IPS DF 6.9 (cell line): ENCODE measurements at regions not wholly inside any gene's neighbourhood (a gene's known extent, or its start where the extent isn't known, plus 50 kb on each side); places are given as distances from the start of the nearest gene placed in this dataset.
"Not testable (repeated sequence)": the region's sequence is repeated elsewhere in the genome, so short reads cannot be mapped to it uniquely, and the experiment has no call there.

Experiments used
- DNase-seq: peaks from one replicate; pipeline ENCODE4 v3.0.0-alpha.2; 2013; ENCODE audit warnings: low read depth, low spot score
- H3K27ac ChIP-seq: one replicate; pipeline ENCODE4 v1.5.1; 2013; ENCODE audit warnings: low read length, control low read depth
- H3K27me3 ChIP-seq: 2 replicates; pipeline ENCODE4 v1.6.1; 2013; ENCODE audit warnings: mild to moderate bottlenecking, low read length; ENCODE audit not compliant: control insufficient read depth, insufficient read depth
- H3K36me3 ChIP-seq: 2 replicates; pipeline ENCODE4 v1.6.1; 2013; ENCODE audit warnings: low read length; ENCODE audit not compliant: control insufficient read depth, insufficient read depth
- H3K4me1 ChIP-seq: 2 replicates; pipeline ENCODE4 v1.6.1; 2013; ENCODE audit warnings: low read length; ENCODE audit not compliant: control insufficient read depth, insufficient read depth
- H3K4me3 ChIP-seq: 2 replicates; pipeline ENCODE4 v1.5.1; 2013; ENCODE audit warnings: mild to moderate bottlenecking, low read length
- H3K9me3 ChIP-seq: 2 replicates; pipeline ENCODE4 v1.6.1; 2013; ENCODE audit warnings: low read length, inconsistent platforms; ENCODE audit not compliant: control insufficient read depth, insufficient read depth
- WGBS: extraction: QIAGEN DNeasy Blood & Tissue Kit; methylation state at CpG from one replicate; pipeline ENCODE4 v1.1.7; 2013; ENCODE audit warnings: mixed read lengths, missing lambda C conversion rate; ENCODE audit not compliant: insufficient read length, insufficient coverage; 5-methylcytosine and 5-hydroxymethylcytosine counted together

DNA sequence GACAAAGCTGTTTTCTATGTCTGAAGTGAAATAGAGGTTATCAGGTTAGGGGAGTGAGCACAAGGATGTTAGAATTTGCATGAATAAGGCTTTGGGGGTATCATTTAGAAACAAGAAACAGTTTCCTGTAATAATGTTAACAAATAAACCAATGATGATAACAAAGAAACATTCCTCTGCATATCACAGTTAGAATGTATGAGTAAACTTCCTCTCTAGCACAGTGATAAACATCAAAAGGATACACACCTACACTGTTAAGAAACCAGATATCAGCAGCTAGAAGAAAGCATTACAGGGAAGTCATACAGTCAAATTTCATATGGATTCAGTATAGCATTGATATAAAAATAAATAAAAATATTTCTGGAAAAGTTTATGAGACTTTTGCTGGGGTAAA lies 340.0 kb upstream of the MAGEB16 start:
- Histone ChIP-seq H3K27ac (no peak overlapping the region), H3K4me3 (no peak overlapping the region), H3K9me3 (no peaks in the 10 kb centered on the region), H3K36me3 (no peaks in the 10 kb centered on the region), H3K4me1 (no peaks in the 10 kb centered on the region), H3K27me3 (no peaks in the 10 kb centered on the region)
- no peak for DNase-seq

DNA sequence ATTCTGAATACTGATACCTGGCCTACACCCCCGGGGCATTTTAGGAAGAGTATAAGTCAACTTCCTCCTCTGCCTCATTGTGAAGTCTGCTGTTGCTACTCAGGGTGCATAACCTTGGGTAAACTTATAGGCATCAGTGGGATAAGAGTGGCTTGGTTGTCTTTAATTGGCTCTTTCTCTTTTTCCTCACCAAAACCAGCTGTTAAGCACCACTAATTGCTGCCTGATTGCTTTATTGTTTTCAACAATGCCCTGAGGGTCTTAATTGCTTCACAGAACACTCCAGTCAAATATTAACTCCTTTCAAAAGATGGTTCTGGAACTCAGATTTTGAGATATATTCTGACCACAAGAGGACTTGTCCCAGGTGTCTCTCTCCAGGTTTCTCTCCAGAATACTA lies 337.0 kb upstream of the MAGEB16 start:
- Histone ChIP-seq H3K27ac (no peak overlapping the region), H3K9me3 (no peaks in the 10 kb centered on the region), H3K4me3 (no peak overlapping the region), H3K36me3 (no peaks in the 10 kb centered on the region), H3K4me1 (no peaks in the 10 kb centered on the region), H3K27me3 (no peaks in the 10 kb centered on the region)
- WGBS, result no CpG with 5 or more reads among the region's 1 CpG
- DNase-seq, result no peak

DNA sequence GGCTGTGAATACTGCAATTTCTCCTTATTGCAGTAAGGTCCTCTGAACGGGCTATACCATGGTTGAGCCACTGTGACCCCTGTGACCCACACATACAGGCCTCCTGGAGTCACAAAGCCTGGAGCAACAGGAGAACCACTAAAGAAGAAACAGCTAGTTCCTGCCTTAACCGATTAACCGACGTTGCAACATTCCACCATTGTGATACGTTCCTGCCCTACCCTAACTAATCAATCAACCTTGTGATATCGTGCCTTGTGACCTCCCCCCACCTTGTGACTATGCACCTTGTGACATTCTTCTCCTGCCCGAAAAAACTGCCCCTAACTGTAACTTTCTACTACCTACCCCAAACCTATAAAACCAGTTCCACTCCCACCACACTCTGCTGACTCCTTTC lies 301.5 kb upstream of the MAGEB16 start:
- DNase-seq, H3K36me3 ChIP-seq, H3K4me3 ChIP-seq, H3K4me1 ChIP-seq, H3K27ac ChIP-seq, H3K9me3 ChIP-seq, H3K27me3 ChIP-seq: not testable (repeated sequence)
- WGBS, result no CpG with 5 or more reads among the region's 7 CpGs

DNA sequence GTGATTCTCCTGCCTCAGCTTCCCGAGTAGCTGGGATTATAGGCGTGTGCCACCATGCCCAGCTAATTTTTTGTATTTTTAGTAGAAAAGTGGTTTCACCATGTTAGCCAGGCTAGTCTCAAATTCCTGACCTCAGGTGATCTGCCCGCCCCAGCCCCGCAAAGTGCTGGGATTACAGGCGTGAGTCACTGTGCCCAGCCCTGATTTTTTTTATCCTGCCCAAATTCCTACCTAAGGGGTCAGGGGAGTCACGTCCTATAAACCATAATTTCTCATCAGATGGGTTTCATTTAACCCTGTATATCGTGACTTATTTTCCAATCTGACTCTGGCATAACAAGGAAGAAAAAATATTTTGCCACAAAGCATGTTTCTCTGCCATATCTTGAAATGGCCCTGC lies 300.7 kb upstream of the MAGEB16 start:
- not testable (repeated sequence) for H3K27me3 ChIP-seq, H3K4me1 ChIP-seq, DNase-seq, H3K27ac ChIP-seq, H3K36me3 ChIP-seq, H3K9me3 ChIP-seq, H3K4me3 ChIP-seq
- no CpG with 5 or more reads among the region's 7 CpGs for WGBS

DNA sequence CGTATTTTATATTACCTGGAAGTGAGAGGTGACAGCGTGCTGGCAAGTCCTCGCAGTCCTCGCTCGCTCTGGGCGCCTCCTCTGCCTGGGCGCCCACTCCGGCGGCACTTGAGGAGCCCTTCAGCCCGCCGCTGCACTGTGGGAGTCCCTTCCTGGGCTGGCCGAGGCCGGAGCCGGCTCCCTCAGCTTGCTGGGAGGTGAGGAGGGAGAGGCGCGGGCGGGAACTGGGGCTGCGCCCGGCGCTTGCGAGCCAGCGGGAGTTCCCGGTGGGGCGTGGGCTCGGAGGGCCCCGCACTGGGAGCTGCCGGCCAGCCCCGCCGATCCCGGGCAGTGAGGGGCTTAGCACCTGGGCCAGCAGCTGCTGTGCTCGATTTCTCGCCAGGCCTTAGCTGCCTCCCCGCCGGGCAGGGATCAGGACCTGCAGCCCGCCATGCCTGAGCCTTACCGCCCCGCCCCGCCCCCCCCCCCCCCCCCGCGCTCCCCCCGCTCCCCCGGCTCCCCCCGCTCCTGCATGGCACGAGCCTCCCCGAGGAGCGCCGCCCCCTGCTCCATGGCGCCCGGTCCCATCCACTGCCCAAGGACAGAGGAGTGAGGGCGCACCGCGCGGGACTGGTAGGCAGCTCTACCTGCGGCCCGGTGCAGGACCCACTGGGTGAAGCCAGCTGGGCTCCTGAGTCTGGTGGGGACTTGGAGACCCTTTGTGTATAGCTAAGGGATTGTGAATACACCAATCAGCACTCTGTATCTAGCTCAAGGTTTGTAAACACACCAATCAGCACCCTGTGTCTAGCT lies 298.9 kb upstream of the MAGEB16 start:
- Histone ChIP-seq H3K27me3 (no peaks in the 10 kb centered on the region), H3K9me3 (no peaks in the 10 kb centered on the region), H3K36me3 (no peaks in the 10 kb centered on the region), H3K4me3 (no peak overlapping the region), H3K27ac (no peak overlapping the region), H3K4me1 (no peaks in the 10 kb centered on the region)
- WGBS, result no CpG with 5 or more reads among the region's 55 CpGs
- DNase-seq, result no peak

DNA sequence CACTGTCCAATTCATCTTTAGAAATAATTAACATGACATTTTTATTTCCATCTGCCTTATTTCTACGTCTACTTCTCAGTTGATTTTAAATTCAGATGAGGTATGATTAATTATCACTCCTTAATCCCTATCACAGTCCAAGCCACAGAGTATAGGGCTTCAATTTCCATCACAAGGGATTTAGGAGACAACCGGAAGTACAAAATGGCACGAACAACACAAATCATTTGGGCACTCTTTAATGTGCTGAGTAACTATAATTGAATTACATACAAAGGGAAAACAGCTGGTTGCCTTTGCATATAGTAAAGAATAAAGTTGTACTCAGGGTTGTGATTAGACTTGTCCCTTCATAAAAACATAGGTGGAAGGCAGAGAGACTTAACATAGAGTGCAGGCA lies 290.4 kb upstream of the MAGEB16 start:
- H3K36me3 ChIP-seq, result no peaks in the 10 kb centered on the region
- no CpG with 5 or more reads among the region's 3 CpGs for WGBS
- DNase-seq, result no peak

DNA sequence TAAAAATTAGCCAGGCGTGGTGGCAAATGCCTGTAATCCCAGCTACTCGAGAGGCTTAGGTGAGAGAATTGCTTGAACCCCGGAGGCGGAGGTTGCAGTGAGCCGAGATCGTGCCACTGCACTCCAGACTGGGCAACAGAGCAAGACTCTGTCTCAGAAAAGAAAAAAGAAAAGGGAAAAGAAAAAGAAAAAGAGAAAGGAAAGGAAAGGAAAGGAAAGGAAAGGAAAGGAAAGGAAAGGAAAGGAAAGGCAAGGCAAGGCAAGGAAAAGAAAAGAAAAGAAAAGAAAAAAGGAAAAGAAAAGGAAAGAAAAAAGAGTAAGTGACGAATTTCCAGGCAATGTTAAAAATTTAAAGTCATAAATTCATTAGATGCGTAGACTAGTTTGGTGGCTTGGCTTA lies 250.1 kb upstream of the MAGEB16 start:
- DNase-seq, result not testable (repeated sequence)
- WGBS, result no CpG with 5 or more reads among the region's 8 CpGs

More for the DNA sequence above, 290.4 kb upstream of the MAGEB16 start:
- Histone ChIP-seq H3K27ac (no peak overlapping the region), H3K9me3 (no peaks in the 10 kb centered on the region), H3K27me3 (no peaks in the 10 kb centered on the region), H3K4me3 (no peak overlapping the region), H3K4me1 (no peaks in the 10 kb centered on the region)

DNA sequence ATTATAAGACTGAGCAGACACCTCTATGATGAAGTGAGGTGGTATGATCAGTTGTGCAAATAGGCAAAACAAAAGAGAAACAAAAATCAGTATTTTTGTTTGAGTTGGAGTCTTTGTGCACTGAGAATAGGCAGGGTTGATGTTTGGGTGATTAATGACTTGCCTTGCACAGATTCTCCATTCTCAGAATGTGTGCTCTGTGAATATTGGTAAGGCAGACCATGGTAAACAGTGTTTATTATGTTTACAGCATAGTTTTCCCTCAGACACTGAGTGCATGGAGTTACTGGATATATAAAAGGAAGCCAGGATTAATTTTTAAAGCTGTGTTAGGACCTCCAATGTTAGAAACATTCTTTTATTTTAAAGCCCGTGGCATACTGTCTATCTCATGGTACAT lies 240.2 kb upstream of the MAGEB16 start:
- H3K27me3 ChIP-seq, result no peaks in the 10 kb centered on the region
- H3K36me3 ChIP-seq, result no peaks in the 10 kb centered on the region
- no peak overlapping the region for H3K27ac ChIP-seq
- H3K9me3 ChIP-seq, result no peaks in the 10 kb centered on the region
- no peak overlapping the region for H3K4me3 ChIP-seq
- DNase-seq, result no peak
- no CpG with 5 or more reads among the region's 1 CpG for WGBS
- no peaks in the 10 kb centered on the region for H3K4me1 ChIP-seq

More for the DNA sequence above, 250.1 kb upstream of the MAGEB16 start:
- H3K9me3 ChIP-seq, H3K36me3 ChIP-seq, H3K27me3 ChIP-seq, H3K4me1 ChIP-seq, H3K27ac ChIP-seq, H3K4me3 ChIP-seq: not testable (repeated sequence)

DNA sequence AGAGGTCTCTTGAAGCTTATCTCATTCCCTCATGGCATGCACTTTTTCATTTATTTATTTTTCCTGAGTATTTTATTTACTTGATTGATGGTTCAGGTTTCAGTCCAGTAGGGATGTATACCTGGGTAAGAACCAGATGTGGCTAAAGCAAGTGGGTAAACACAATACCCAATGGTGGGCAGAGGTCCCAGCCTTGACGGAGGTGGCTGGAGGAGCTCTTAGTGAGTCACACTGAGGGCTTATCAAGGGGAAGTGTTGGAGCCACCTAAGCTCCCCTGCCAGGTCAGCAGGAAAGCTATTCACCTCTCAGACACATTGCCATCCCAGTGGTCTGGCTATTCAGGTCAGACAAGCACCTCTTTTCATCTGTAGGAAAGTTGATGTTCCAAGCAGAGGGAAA lies 236.2 kb upstream of the MAGEB16 start:
- H3K27me3 ChIP-seq, result no peaks in the 10 kb centered on the region
- no peaks in the 10 kb centered on the region for H3K9me3 ChIP-seq
- H3K27ac ChIP-seq, result no peak overlapping the region
- DNase-seq, result no peak
- H3K4me3 ChIP-seq, result no peak overlapping the region
- H3K36me3 ChIP-seq, result no peaks in the 10 kb centered on the region
- WGBS, result no CpG with 5 or more reads among the region's 1 CpG
- no peaks in the 10 kb centered on the region for H3K4me1 ChIP-seq

DNA sequence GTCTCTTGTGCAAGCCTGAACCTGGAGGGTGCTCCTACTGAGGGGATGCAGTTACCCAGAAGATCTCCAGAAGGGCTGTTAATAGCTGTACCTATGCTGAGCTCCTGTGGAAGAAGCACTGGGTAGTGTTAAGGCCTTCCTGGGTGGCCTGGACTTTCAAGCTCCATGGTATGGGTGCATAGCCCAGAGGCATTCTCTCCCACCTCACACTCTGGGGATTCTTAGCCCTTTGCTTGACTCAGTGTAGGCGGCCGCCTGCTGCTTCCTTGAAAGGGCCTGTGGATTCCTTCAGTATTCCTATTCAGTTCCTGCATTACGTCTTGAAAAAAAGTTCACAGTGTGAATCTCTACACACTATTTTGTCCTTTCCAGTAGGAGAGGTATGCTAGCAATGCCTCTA lies 235.7 kb upstream of the MAGEB16 start:
- Histone ChIP-seq H3K27me3 (no peaks in the 10 kb centered on the region), H3K4me3 (no peak overlapping the region), H3K4me1 (no peaks in the 10 kb centered on the region), H3K27ac (no peak overlapping the region), H3K36me3 (no peaks in the 10 kb centered on the region), H3K9me3 (no peaks in the 10 kb centered on the region)
- WGBS, result no CpG with 5 or more reads among the region's 3 CpGs
- DNase-seq, result no peak

DNA sequence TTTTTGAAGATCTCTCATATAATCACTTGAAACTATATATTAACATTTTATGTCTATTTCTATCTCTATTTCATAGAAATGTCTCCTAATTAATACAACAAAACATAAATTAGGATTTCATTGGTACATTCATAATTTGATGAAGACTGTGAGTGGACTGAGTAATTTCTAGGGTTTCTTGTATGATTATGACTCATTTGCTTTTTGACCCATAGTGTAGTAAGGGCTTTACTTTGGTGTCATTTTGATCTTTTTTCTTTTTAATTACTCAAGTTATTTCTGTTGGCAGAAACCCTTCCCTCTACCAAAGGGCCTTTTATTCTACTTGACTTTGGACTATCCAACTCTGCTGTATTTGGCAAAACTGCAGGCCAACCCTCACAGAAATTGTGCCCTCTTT lies 207.9 kb upstream of the MAGEB16 start:
- Histone ChIP-seq H3K9me3 (no peaks in the 10 kb centered on the region), H3K4me3 (no peak overlapping the region), H3K27ac (no peak overlapping the region), H3K36me3 (no peaks in the 10 kb centered on the region), H3K4me1 (no peaks in the 10 kb centered on the region), H3K27me3 (no peaks in the 10 kb centered on the region)
- DNase-seq, result no peak
